ENCODE measurements at regions not wholly inside any gene's neighbourhood (a gene's known extent, or its start where the extent isn't known, plus 50 kb on each side); places are given as distances from the start of the nearest gene placed in this dataset.
"Not testable (repeated sequence)": the region's sequence is repeated elsewhere in the genome, so short reads cannot be mapped to it uniquely, and the experiment has no call there.

- DNase-seq, result peak; percentile 40
Measured at GRCh38 chr10:3972460-3973301, 187.7 kb upstream of the KLF6 start.

- no peak for DNase-seq
Measured at GRCh38 chr10:3971713-3972112, 186.7 kb upstream of the KLF6 start.

GRCh38 chr10:3969876-3970666 lies 185.1 kb upstream of the KLF6 start:
- no peak for DNase-seq

GRCh38 chr10:3968727-3969126 lies 183.7 kb upstream of the KLF6 start:
- peak; percentile 50 for DNase-seq

- no peak for DNase-seq
Measured at GRCh38 chr10:3964516-3964915, 179.5 kb upstream of the KLF6 start.

GRCh38 chr10:3963191-3963673 lies 178.2 kb upstream of the KLF6 start:
- DNase-seq, result peak; percentile 48

GRCh38 chr10:3961082-3961481 lies 176.1 kb upstream of the KLF6 start:
- no peak for DNase-seq

- DNase-seq, result no peak
Measured at GRCh38 chr10:3960496-3960895, 175.5 kb upstream of the KLF6 start.

- DNase-seq, result no peak
Measured at GRCh38 chr10:3959370-3960325, 174.6 kb upstream of the KLF6 start.

- no peak for DNase-seq
Measured at GRCh38 chr10:3958472-3958996, 173.5 kb upstream of the KLF6 start.

GRCh38 chr10:3955955-3956617 lies 171.1 kb upstream of the KLF6 start:
- no peak for DNase-seq

- DNase-seq, result peak; percentile 33
Measured at GRCh38 chr10:3955493-3955892, 170.5 kb upstream of the KLF6 start.

GRCh38 chr10:3954615-3955014 lies 169.6 kb upstream of the KLF6 start:
- DNase-seq, result no peak

GRCh38 chr10:3954007-3954406 lies 169.0 kb upstream of the KLF6 start:
- not testable (repeated sequence) for DNase-seq

GRCh38 chr10:3951993-3952392 lies 167.0 kb upstream of the KLF6 start:
- DNase-seq, result no peak

GRCh38 chr10:3950676-3951275 lies 165.8 kb upstream of the KLF6 start:
- DNase-seq, result no peak

GRCh38 chr10:3949711-3950110 lies 164.7 kb upstream of the KLF6 start:
- no peak for DNase-seq

- DNase-seq, result peak; percentile 96
Measured at GRCh38 chr10:3948843-3949242, 163.8 kb upstream of the KLF6 start.

- DNase-seq, result no peak
Measured at GRCh38 chr10:3946234-3947229, 161.5 kb upstream of the KLF6 start.

- DNase-seq, result no peak
Measured at GRCh38 chr10:3945026-3945425, 160.0 kb upstream of the KLF6 start.
